Upper lobe of left lung (tissue), 4 donors: ENCODE measurements at regions not wholly inside any gene's neighbourhood (a gene's known extent, or its start where the extent isn't known, plus 50 kb on each side); places are given as distances from the start of the nearest gene placed in this dataset.
"Not testable (repeated sequence)": the region's sequence is repeated elsewhere in the genome, so short reads cannot be mapped to it uniquely, and the experiment has no call there.

ENCODE experiments used
- EP300 ChIP-seq, 4 donors: sonication (generic); formaldehyde crosslinking; IDR thresholded peaks; one replicate each; pipeline ENCODE4 v1.5.1; 2017; ENCODE audit warnings: antibody characterized with exemption in 4 of 4, control low read depth in 2 of 4
- POLR2A ChIP-seq, 4 donors: fragments of 450-650 bp; IDR thresholded peaks; one replicate each; pipeline ENCODE4 v1.5.1; 2016 to 2017; ENCODE audit warnings: antibody characterized with exemption in 4 of 4, mild to moderate bottlenecking in 2 of 4
- TF ChIP-seq, protein P1 (sequence below), 6 experiments: fragments of 450-650 bp in 4 of 6; fragments of 200-600 bp in 2 of 6; sonication (generic) in 2 of 6; IDR thresholded peaks; one replicate each; pipeline ENCODE4 v1.5.1; 2016 to 2019; ENCODE audit warnings: antibody characterized with exemption in 6 of 6

DNA sequence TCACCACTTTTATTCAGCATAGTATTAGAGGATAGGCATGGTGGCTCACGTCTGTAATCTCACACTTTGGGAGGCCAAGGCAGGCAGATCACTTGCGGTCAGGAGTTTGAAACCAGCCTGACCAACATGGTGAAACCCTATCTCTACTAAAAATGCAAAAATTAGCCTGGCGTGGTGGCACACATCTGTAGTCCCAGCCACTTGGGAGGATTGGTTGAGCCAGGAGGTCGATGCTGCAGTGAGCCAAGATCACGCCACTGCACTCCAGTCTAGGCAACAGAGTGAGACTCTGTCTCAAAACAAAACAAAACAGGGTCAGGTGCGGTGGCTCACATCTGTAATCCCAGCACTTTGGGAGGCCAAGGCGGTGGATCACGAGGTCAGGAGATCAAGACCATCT is 190.3 kb upstream of the SFSWAP start:
- TF ChIP-seq, protein P1, sequence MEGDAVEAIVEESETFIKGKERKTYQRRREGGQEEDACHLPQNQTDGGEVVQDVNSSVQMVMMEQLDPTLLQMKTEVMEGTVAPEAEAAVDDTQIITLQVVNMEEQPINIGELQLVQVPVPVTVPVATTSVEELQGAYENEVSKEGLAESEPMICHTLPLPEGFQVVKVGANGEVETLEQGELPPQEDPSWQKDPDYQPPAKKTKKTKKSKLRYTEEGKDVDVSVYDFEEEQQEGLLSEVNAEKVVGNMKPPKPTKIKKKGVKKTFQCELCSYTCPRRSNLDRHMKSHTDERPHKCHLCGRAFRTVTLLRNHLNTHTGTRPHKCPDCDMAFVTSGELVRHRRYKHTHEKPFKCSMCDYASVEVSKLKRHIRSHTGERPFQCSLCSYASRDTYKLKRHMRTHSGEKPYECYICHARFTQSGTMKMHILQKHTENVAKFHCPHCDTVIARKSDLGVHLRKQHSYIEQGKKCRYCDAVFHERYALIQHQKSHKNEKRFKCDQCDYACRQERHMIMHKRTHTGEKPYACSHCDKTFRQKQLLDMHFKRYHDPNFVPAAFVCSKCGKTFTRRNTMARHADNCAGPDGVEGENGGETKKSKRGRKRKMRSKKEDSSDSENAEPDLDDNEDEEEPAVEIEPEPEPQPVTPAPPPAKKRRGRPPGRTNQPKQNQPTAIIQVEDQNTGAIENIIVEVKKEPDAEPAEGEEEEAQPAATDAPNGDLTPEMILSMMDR (IDR thresholded peaks at IDR 0.05), result not testable (repeated sequence)
- TF ChIP-seq POLR2A, EP300 (IDR thresholded peaks at IDR 0.05): not testable (repeated sequence)
